Posterior vena cava (tissue), 2 donors: ENCODE measurements at regions not wholly inside any gene's neighbourhood (a gene's known extent, or its start where the extent isn't known, plus 50 kb on each side); places are given as distances from the start of the nearest gene placed in this dataset.

Experiments
- DNase-seq: peaks from one replicate; pipeline ENCODE4 v3.0.0-alpha.2; 2020; ENCODE audit warnings: low spot score
- intact Hi-C, 2 donors: fragments of 100-400 bp; cut with DNase I; formaldehyde crosslinking; loops; one replicate each; pipeline versions ENCODE4 v1.14.1 to v1.14.2; 2022 to 2023
- donor health status: DM: yes; HTN: yes; CAD: no.
- donor health status: DM: yes; HTN: yes; CAD: no.

DNA sequence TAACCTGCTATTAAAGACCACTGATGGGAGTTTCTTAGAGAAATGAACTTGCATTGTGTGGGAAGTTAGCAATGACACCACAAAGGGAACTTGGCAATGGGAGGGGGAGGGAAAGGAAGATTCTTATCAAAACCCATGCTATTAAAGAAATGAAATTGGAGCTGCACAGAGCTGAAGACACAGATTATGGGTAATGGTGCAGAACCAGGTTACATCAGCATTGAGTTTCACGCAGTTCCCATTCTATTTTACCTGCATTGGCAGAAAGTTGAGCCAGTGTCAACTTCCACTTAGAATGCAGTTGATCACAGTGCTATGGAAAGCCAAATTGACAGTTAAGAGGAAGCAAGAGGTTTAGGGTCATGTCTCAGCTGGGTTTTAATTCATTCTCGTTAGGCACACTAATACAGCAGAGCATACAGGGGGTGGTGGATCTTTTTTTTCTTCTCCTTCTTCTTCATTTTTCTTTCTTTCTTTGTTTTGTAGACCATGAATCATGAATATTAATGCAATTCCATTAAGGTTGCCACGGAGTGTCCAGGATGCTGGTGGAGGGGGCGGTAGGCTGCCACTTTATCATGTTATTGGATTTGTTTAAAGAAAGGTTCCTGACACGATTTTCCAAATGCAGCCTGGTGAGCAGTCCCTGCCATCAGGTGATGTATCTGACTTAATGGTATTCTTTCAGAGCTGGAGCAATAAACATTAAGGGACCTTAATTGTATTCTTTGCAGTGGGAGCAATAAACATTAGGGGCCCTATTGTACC, 1092.0 kb upstream of the MAP3K7 start:
- intact Hi-C loops, result loop anchor here in 1 of 2 donors (5.0 kb wide), 1 partner anchor 203 kb away; no protein-coding TSS in a partner anchor
- DNase-seq, result no peak

DNA sequence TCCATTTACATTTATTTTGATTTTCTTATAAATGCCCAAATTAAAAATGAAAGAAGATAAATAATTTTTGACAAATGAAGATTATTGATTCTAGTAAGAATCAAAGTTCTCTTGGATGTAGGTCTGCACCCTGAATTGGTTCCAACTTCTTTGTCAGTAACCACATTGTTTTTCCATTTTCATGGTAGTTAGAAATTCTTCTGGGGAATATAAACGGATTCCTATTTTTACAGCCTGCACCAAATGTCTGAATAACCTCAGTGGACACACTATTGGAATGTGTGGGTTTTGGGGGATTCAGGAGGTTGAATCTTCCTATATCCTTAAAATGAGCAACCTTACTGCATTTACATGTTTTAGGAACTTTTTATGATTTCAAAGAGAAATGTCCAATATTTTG, 1085.3 kb upstream of the MAP3K7 start:
- intact Hi-C loops, result no loop called here
- DNase-seq, result no peak

DNA sequence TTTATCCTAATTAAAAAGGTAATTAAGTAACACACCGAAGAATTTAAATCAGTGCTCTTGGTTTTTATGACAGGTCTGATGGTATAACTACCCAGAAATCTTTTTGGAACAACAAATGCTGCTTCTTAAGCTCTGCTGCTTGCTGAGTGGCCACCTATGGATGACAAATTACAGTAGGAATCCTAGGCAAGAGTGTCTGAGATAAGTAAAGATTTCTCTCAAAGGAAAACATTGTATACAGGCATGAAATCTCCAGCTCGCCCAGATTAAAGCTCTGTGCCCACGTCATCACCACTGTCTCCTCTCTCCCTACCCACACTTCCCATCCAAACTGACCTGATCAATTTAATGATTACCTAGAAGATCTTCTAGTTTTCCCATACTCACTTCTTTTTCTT, 1083.0 kb upstream of the MAP3K7 start:
- intact Hi-C loops, result no loop called here
- no peak for DNase-seq

DNA sequence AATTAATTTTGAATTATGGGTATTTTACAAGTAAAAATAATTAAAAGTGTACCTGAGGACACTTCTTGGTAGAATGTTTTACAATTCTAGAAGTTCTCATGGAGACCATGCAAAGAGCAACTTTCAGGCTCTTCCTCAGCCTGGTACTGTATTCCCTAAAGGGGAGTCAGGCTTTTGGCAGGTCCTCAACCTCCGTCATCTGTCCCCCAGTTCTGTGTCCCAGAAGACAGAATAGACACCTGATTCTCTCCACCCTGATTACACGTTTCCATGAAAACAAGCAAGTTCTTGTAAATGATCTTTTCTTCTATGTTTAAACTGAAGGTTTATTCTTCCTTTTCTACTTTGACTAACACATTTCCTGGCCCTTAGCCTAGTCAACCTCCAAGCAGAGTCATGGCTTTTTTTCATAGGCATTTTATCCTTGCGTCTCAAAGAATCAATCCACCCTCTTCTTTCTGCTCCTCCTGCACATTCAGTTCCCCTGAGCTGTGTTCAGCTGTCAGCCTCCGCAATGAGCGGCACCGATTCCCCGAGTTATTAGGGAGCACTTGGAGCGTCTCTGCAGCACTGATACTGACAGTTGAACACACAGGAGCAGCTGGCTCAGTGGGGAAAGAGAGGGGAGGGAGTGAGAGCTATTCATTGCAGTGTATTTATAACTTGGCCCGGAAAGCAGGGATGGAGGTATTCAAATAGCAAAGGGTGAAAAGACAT, 1082.4 kb upstream of the MAP3K7 start:
- intact Hi-C loops, result no loop called here
- DNase-seq, result no peak

DNA sequence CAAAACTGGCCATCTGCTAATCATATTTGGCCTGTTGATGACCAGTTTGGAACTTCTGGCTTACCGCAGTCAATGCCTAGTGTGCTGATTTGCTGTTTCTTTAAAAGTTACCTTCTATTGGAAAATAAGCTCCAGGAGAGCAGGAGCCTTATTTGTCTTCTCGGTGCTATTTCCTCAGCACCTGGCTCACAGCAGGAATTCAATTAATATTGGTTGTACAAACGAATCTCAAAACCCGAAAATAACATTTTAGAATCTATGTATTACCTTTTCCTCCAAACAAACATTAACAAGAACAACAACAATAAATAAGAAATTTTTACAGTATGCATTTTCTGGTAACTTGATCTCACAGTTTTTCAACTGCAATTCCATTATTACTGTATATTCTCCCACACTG, 1080.7 kb upstream of the MAP3K7 start:
- DNase-seq, result no peak
- intact Hi-C loops, result no loop called here

DNA sequence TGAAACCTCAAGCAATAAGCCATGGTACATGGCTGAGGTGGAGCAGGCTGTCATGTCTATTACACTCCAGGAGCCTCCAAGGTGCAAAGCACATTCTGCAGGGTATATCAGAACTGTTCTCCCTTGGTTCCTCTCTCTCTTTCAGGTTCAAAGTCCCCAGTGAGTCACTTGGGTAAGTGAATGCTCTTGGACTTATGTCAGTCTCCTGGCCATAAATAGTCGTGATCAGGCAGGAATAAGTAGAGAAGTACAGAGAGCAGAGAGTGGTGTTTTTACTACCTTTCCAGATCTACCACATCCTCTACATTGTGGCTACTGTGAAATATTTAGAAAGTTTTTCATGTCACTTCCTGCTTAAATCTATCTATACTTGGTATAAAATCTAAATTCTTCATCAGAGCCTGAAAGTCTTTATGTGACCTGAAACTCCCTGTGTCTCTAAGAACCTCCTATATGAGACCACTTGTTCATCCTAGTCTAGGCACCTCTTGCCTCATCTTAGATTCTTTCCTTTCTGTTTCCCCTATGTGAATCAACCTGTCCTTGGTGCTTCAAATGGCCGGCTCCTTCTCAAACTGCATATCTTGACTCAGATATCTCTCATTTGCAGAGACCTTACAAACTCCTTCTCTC, 1077.6 kb upstream of the MAP3K7 start:
- intact Hi-C loops, result no loop called here
- no peak for DNase-seq

DNA sequence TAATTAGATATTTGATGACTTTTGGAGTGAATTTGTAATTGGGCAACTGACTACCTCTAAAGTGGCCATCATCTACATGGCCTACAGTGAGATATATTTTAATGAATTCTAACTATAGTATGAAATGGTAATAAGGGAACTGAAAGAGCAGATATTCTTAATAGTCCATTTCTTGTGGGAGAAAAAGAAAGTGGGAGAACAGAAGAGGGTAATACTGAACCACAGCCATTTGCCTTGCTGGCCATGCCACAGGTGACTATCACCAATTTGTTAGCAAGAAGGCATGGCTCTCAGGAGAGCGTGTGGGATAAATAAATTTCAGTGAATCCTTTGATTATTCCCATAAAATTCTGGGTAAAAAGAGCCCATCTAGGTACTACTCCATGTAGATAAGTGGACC, 1074.0 kb upstream of the MAP3K7 start:
- intact Hi-C loops, result no loop called here
- no peak for DNase-seq

DNA sequence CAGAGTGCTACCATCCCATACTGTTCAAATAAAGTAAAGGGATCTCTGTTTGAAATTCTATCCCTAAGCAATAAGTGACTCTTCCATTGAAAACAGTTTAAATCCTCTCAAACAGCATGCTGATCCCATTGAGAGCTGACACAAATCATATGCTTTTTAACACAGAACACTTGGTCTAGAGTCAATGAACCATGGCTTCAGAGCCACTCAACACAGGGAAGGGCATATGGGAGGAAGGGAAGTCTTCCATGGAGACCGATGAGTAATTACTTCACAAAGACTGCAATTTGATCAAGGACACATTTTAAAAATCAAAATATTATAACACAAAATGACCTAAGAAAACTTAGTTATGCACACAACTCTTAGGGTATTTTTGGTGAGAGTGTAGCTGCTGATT, 1073.0 kb upstream of the MAP3K7 start:
- DNase-seq, result no peak
- intact Hi-C loops, result no loop called here

DNA sequence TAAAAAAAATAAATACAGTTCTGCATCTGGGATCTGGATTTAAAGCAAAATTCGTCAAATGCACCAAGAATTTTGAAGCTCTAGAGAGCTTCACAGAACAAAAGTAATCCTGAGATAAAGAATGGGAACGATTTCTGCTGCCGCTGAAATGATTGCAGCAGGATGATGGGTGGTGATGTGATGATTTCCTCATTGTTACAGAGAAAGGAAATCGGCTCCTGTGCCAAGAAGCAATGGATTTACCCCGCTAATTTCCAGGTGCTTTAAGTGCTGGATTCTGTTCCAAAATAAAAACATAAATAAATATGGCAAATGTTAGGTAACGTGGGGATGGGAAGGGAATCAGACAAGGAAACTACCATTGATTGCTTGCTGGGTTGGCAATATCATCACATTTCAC, 1067.9 kb upstream of the MAP3K7 start:
- intact Hi-C loops, result no loop called here
- no peak for DNase-seq

DNA sequence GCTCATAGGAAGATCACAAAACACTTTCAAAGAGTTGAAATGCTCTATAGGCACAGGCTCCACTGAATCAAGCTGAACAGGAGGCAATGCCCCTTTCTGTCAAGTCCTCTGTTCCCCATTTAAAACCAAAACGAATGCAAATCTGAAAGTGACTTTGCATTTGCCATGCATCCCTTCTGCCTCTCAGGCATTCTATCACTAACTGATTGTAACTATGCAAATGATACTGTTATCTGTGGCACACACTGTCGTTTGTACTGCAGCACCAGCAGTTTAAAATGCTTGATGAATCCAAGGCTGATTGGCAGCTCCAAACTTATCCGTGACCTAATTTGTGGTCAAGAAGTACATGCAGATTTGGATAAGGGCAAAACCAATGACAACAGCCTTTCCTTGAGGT, 1067.5 kb upstream of the MAP3K7 start:
- intact Hi-C loops, result no loop called here

DNA sequence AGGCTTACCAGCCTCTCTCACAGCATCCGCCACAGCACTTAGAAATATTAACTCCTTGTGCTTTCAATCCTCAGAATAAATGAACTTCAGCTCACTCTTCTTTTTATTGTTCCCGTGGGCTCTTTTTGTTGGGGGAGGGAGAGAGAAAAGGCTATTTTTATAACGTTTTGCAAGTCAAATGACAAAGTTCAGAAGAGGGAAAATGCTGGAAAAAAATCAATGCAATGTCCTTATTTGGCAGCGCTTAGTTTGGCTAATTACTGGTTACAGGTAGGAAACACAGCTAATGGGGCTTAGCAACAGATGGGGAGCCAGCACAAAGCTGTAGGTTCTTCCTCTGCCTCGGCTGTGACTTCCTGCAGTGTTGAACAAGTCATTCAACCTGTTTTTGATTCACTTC, 1067.0 kb upstream of the MAP3K7 start:
- intact Hi-C loops, result no loop called here

More for the DNA sequence above, 1067.5 kb upstream of the MAP3K7 start:
- no peak for DNase-seq

DNA sequence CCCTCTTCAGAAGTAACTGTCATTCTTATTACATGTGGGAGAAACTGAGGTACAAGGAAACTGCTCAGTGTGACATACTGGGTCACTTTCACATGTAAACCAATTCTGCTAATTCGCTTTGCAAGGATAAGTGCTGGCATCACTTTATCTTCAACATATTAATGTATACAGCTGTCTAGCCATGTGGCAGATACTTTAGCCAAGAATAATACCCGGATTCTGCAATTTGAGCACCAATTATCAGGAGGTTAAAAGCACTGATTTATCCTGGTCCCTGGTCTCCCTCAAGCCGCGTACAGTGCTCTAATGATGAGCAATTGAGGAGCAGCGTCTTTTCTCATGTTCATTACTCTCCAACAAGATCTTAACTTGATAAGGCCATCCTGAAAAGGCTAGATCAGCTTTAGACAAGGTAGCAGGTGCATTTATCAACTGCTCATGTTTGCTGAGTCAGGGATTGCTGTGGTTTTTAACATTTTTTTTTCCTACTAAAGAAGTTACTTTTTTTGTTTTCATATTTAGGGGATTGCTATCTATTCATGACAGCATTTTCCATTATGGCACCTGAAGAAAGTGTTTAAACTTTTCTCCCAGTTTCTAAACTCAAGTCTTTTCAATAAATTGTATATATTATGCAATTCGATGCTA, 1066.3 kb upstream of the MAP3K7 start:
- no peak for DNase-seq
- intact Hi-C loops, result no loop called here

More for the DNA sequence above, 1067.0 kb upstream of the MAP3K7 start:
- DNase-seq, result no peak

DNA sequence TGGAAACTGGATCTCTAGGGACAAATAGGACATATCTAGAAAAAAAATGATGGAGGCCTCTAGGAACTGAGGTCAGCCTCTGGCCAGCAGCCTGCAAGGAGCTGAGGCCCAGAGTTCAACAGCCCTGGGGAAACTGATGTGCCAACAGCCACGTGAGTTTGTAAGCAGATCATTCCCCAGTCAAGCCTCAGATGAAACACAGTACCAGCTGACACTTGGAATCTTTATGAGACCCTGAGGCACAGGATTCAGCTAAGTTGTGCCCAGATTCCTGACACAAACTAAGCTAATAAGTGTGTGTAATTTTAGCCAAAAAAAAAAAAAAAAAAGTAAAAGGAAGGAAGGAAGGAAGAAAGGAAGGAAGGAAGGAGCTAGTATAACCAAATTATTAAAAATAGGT, 1059.8 kb upstream of the MAP3K7 start:
- intact Hi-C loops, result no loop called here
- DNase-seq, result no peak

DNA sequence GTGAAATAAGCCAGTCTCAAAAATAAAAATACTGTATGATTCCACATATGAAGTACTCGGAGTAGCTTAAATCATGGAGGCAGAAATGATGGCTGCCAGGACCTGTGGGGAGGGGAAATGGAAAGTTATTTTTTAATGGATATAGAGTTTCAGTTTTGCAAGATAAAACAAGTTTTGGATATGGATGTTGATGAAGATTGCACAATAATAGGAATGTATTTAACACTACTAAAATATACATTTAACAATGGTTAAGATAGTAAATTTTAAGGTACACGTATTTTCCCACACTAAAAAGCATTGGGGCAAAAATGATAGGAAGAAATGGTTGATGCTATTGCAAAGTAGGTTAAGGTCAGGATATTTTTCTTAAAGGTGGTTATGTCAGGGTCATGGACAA, 1058.9 kb upstream of the MAP3K7 start:
- no peak for DNase-seq
- intact Hi-C loops, result no loop called here

DNA sequence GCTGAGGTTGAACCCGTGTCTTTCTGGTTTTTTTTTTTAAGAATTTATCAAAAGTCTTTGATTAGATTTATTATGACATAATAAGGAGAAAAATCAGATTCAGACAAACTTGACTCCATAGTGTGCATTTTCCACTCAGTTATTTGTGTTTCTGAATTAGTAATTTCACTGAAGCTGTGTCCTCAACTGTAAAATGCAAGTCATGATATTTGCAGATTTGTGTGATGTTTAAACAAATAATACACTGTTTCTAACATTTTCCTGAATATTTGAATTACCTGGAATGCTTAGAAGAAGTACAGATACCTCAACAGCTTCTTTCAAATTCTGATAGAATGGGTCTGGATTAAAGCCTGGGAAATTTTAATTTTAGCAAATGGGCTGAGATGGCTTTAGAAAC, 1050.3 kb upstream of the MAP3K7 start:
- no peak for DNase-seq
- intact Hi-C loops, result no loop called here

DNA sequence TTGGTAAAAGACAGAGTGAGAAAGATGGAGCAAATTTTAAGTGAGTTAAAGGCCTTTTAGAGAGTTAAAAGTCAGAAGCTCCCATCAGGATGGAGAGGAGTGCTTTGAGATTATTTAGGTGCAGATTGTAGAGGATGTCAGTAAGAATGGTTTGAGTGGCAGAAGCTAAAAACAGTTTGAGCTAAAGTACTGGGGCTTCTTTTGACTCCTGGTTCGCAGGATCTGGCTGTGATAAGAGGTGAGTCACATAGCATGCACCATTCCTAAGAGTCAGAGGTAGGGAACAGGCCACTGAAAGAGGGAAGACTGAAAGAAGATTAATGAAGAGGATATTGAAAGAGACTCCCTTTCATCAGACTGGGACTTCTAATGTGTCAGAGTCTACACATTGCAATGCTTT, 1047.9 kb upstream of the MAP3K7 start:
- intact Hi-C loops, result no loop called here
- DNase-seq, result no peak

DNA sequence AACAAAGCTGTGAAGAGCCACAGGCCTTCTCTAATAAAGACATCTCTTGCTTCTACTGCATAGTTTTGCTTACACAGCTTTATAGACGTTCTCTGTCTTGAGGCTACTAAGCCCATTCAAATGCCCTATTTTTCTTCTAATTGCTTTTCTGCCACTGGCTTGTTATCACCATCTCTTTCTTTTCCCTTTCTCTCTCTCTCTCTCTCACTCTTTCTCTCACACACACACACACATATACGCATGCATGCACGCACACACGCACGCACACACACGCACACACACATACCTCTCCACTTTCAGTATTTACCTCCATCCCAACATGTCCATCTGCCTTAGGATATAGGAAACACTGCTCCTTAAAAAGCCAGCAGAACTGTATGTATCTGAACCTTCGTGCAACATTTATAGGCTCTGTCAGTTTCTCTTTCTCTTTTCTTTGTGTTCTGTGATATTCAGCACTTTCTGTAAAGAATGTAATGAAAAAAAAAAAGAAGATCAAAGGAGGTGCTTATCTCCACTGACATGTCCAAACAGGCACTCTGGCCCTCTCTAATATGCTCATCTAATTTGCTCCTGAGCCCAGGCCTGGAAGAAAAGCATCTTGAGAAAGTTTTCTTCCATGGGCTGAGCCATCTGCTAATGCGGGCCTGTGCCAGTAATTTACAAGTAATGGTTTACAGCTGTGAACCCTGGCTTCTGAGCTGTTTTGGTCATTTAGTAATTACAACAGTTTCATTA, 1046.7 kb upstream of the MAP3K7 start:
- DNase-seq, result no peak
- intact Hi-C loops, result no loop called here

DNA sequence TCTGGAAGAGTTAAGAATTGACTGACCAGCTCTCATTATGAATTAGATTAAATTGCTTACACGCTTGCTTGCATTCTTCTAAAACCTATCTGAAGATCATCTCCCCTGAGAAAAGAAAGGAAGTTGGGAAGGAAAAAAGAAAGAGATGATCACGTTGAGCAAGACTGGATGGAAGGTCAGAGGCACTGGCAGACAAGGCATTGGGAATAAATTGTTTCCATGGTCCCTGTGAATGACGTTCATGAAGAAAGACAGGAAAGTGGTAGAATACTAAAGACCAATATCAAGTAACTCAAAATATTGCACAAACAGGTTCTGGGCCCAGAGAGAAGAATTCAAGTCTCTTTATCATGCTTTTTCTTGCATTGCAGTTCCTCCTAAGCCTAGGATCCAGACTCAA, 1045.4 kb upstream of the MAP3K7 start:
- intact Hi-C loops, result no loop called here
- DNase-seq, result no peak

DNA sequence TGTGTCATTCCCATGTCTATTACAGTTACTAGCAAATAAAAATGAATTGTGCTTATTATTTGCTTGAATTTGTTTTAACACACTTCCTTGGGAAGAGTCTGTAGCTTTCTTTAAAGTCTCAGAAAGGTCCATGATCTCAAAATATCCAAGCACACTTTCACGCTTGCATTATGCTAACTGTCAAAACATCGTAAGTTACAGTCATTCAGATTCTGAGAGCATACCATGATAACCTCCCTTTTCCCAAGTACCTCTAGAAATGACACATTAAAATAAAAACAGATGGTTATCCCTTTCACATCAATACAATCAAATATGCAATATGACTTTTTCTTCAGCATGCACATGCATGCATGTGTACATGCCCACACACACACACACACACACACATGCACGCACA, 1044.4 kb upstream of the MAP3K7 start:
- no peak for DNase-seq
- intact Hi-C loops, result no loop called here

DNA sequence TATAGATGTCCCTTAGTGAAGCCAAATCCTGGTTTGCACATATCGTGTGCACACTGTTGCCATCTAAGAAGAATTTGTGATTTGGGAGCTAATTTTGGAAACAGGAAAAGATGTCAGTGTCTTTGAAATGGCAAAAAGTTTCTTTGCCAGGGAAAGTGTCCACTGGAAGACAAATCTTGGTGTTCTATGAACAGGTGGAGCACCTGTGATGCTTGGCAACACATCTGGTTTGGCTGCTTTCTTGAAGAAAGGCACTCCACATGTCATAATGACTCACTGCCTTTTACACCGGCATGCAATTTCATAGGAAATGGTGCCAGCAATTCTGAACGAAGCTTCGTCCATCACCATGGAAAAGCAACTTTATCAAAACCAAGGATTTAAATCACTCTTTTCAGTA, 1040.0 kb upstream of the MAP3K7 start:
- intact Hi-C loops, result no loop called here
- no peak for DNase-seq
